H9 (cell line): ENCODE measurements at regions not wholly inside any gene's neighbourhood (a gene's known extent, or its start where the extent isn't known, plus 50 kb on each side); places are given as distances from the start of the nearest gene placed in this dataset.

Experiments used
- DNase-seq: peaks from one replicate; pipeline ENCODE4 v3.0.0-alpha.2; 2017
- H2AFZ ChIP-seq: one replicate; pipeline ENCODE4 v1.6.1; 2013; ENCODE audit warnings: mild to moderate bottlenecking, low read length, control low read depth, moderate library complexity
- H2AK5ac ChIP-seq: 2 replicates; pipeline ENCODE4 v1.6.1; 2013; ENCODE audit warnings: low read length, control low read depth, mixed read lengths; ENCODE audit not compliant: insufficient read length
- H2BK120ac ChIP-seq: one replicate; pipeline ENCODE4 v1.6.1; 2013; ENCODE audit warnings: low read depth, mild to moderate bottlenecking, low read length, control low read depth, inconsistent platforms; ENCODE audit not compliant: poor library complexity, severe bottlenecking
- H2BK12ac ChIP-seq: 2 replicates; pipeline ENCODE4 v1.6.1; 2013; ENCODE audit warnings: low read length, control low read depth, mixed read lengths, low read depth; ENCODE audit not compliant: insufficient read length
- H2BK15ac ChIP-seq: 2 replicates; pipeline ENCODE4 v1.6.1; 2013; ENCODE audit warnings: low read depth, low read length, control low read depth
- H2BK20ac ChIP-seq: one replicate; pipeline ENCODE4 v1.6.1; 2013; ENCODE audit warnings: low read depth, mild to moderate bottlenecking, low read length, control low read depth, inconsistent platforms; ENCODE audit not compliant: poor library complexity, severe bottlenecking
- H2BK5ac ChIP-seq: 2 replicates; pipeline ENCODE4 v1.6.1; 2013; ENCODE audit warnings: low read length, control low read depth, mixed read lengths; ENCODE audit not compliant: insufficient read length
- H3K14ac ChIP-seq: 2 replicates; pipeline ENCODE4 v1.6.1; 2013; ENCODE audit warnings: low read length, control low read depth; ENCODE audit not compliant: insufficient read depth
- H3K18ac ChIP-seq: 2 replicates; pipeline ENCODE4 v1.6.1; 2013; ENCODE audit warnings: low read depth, mild to moderate bottlenecking, mixed read lengths, low read length, control low read depth; ENCODE audit not compliant: insufficient read length
- H3K23ac ChIP-seq: 2 replicates; pipeline ENCODE4 v1.6.1; 2013; ENCODE audit warnings: low read length, control low read depth, mixed read lengths, low read depth; ENCODE audit not compliant: insufficient read length
- H3K23me2 ChIP-seq: 2 replicates; pipeline ENCODE4 v1.6.1; 2013; ENCODE audit warnings: low read depth, mild to moderate bottlenecking, mixed read lengths, low read length, control low read depth; ENCODE audit not compliant: insufficient read length, poor library complexity, severe bottlenecking
- H3K27ac ChIP-seq: 2 replicates; pipeline ENCODE4 v1.5.1; 2013; ENCODE audit warnings: low read length, control low read depth, mixed read lengths, low read depth; ENCODE audit not compliant: insufficient read length
- H3K27me3 ChIP-seq: 2 replicates; pipeline ENCODE4 v1.6.1; 2013; ENCODE audit warnings: low read length, control low read depth, inconsistent platforms; ENCODE audit not compliant: insufficient read depth
- H3K4ac ChIP-seq: 2 replicates; pipeline ENCODE4 v1.6.1; 2013; ENCODE audit warnings: low read depth, mild to moderate bottlenecking, control low read depth, inconsistent platforms, low read length, moderate library complexity
- H3K4me1 ChIP-seq: 2 replicates; pipeline ENCODE4 v1.6.1; 2013; ENCODE audit warnings: low read length, control low read depth, inconsistent platforms; ENCODE audit not compliant: insufficient read depth
- H3K4me2 ChIP-seq: 2 replicates; pipeline ENCODE4 v1.6.1; 2013; ENCODE audit warnings: low read length, control low read depth, mixed read lengths; ENCODE audit not compliant: insufficient read length, insufficient read depth
- H3K56ac ChIP-seq: 2 replicates; pipeline ENCODE4 v1.6.1; 2013; ENCODE audit warnings: low read depth, mild to moderate bottlenecking, mixed read lengths, low read length, control low read depth; ENCODE audit not compliant: insufficient read length
- H3K79me1 ChIP-seq: 2 replicates; pipeline ENCODE4 v1.6.1; 2013; ENCODE audit warnings: low read depth, mild to moderate bottlenecking, moderate library complexity, low read length, control low read depth, inconsistent platforms; ENCODE audit not compliant: insufficient read depth, poor library complexity, severe bottlenecking
- H3K79me2 ChIP-seq: 2 replicates; pipeline ENCODE4 v1.6.1; 2013; ENCODE audit warnings: low read length, control low read depth, inconsistent platforms; ENCODE audit not compliant: insufficient read depth
- H3K9ac ChIP-seq: 2 replicates; pipeline ENCODE4 v1.6.1; 2013; ENCODE audit warnings: low read length, control low read depth, mixed read lengths; ENCODE audit not compliant: insufficient read length; ENCODE audit errors: extremely low read depth
- H3K9me3 ChIP-seq: one replicate; pipeline ENCODE4 v1.6.1; 2013; ENCODE audit warnings: low read depth, low read length, inconsistent platforms; ENCODE audit not compliant: control insufficient read depth
- H3T11ph ChIP-seq: one replicate; pipeline ENCODE4 v1.6.1; 2013; ENCODE audit warnings: mild to moderate bottlenecking, low read length, control low read depth, inconsistent platforms
- H4K20me1 ChIP-seq: one replicate; pipeline ENCODE4 v1.6.1; 2013; ENCODE audit not compliant: control insufficient read depth, insufficient read length, insufficient read depth
- H4K5ac ChIP-seq: 2 replicates; pipeline ENCODE4 v1.6.1; 2013; ENCODE audit warnings: low read depth, mild to moderate bottlenecking, mixed read lengths, low read length, control low read depth; ENCODE audit not compliant: insufficient read length
- H4K8ac ChIP-seq: replicated peaks from 2 replicates; pipeline ENCODE4 v1.6.1; 2013; ENCODE audit warnings: low read length, control low read depth, mixed read lengths, low read depth; ENCODE audit not compliant: insufficient read length
- H4K91ac ChIP-seq: 2 replicates; pipeline ENCODE4 v1.6.1; 2013; ENCODE audit warnings: low read depth, mild to moderate bottlenecking, moderate library complexity, mixed read lengths, low read length, control low read depth; ENCODE audit not compliant: insufficient read length
- H3K27ac Mint-ChIP-seq, 3 experiments: 2 replicates in 2 of 3; 3 replicates in 1 of 3; pipeline ENCODE4 v1.8.0; 2020 to 2021; ENCODE audit warnings: mixed read lengths in 3 of 3, mild to moderate bottlenecking in 1 of 3, moderate library complexity in 1 of 3
- H3K27me3 Mint-ChIP-seq: 2 replicates; pipeline ENCODE4 v1.8.0; 2021; ENCODE audit warnings: low read depth, mild to moderate bottlenecking, moderate library complexity, mixed read lengths
- H3K36me3 Mint-ChIP-seq, 3 experiments: 2 replicates in 2 of 3; 3 replicates in 1 of 3; pipeline ENCODE4 v1.8.0; 2020 to 2021; ENCODE audit warnings: low read depth in 3 of 3, mixed read lengths in 3 of 3; ENCODE audit not compliant: insufficient read depth in 1 of 3
- H3K4me1 Mint-ChIP-seq, 2 experiments: 2 replicates each; pipeline ENCODE4 v1.8.0; 2020; ENCODE audit warnings: mixed read lengths in 2 of 2
- H3K4me3 Mint-ChIP-seq, 2 experiments: 2 replicates in 1 of 2; 3 replicates in 1 of 2; pipeline ENCODE4 v1.8.0; 2020 to 2021; ENCODE audit warnings: mild to moderate bottlenecking in 2 of 2, mixed read lengths in 2 of 2, moderate library complexity in 1 of 2
- H3K9me3 Mint-ChIP-seq, 2 experiments: 2 replicates in 1 of 2; 3 replicates in 1 of 2; pipeline ENCODE4 v1.8.0; 2020; ENCODE audit warnings: mild to moderate bottlenecking in 2 of 2, mixed read lengths in 2 of 2, moderate library complexity in 1 of 2
- CTCF ChIP-seq: fragments of 200-600 bp; sonication (generic); conservative IDR thresholded peaks from 3 replicates; pipeline ENCODE4 v1.8.0; 2021; ENCODE audit warnings: antibody characterized with exemption, mild to moderate bottlenecking
- WGBS: extraction: QIAGEN DNeasy Blood & Tissue Kit; methylation state at CpG from one replicate; pipeline ENCODE4 v1.1.7; 2013; ENCODE audit warnings: missing lambda C conversion rate, low lambda C conversion rate, mixed read lengths; ENCODE audit not compliant: insufficient read length; ENCODE audit errors: extremely low coverage; 5-methylcytosine and 5-hydroxymethylcytosine counted together

GRCh38 chr20:24406251-24406650 is 63.2 kb upstream of the SYNDIG1 start:
- Histone ChIP-seq H3K18ac (no peak overlapping the region), H3K4me1 (no peaks in the 10 kb centered on the region), H2BK120ac (no peak overlapping the region), H2BK20ac (no peak overlapping the region), H3K79me2 (no peaks in the 10 kb centered on the region), H2AFZ (no peak overlapping the region), H3K4ac (no peak overlapping the region), H3T11ph (no peak overlapping the region), H4K5ac (no peak overlapping the region), H3K23me2 (no peaks in the 10 kb centered on the region), H4K91ac (no peak overlapping the region), H3K9me3 (no peaks in the 10 kb centered on the region), H2BK5ac (no peak overlapping the region), H3K56ac (no peak overlapping the region), H4K20me1 (no peaks in the 10 kb centered on the region), H2AK5ac (no peak overlapping the region), H4K8ac (no peak overlapping the region), H2BK12ac (no peak overlapping the region), H3K9ac (no peak overlapping the region), H3K23ac (no peak overlapping the region), H3K27me3 (no peaks in the 10 kb centered on the region), H3K14ac (no peak overlapping the region), H3K27ac (no peak overlapping the region), H3K79me1 (no peaks in the 10 kb centered on the region), H2BK15ac (no peak overlapping the region), H3K4me2 (no peak overlapping the region)
- no peak for DNase-seq
- peaks cover 7% of the 10 kb centered on the region for H3K27me3 Mint-ChIP-seq
- no peak for TF ChIP-seq CTCF
- H3K9me3 Mint-ChIP-seq, result no peaks in the 10 kb centered on the region; a peak in 1 of 5 replicates
- H3K4me1 Mint-ChIP-seq, result peaks cover 0 to 5% of the 10 kb centered on the region in 2 experiments; a peak in 1 of 4 replicates
- H3K36me3 Mint-ChIP-seq, result peaks cover 0 to 1% (median 0%) of the 10 kb centered on the region in 3 experiments; a peak in 2 of 7 replicates
- H3K4me3 Mint-ChIP-seq, result no peak overlapping the region
- no peak overlapping the region for H3K27ac Mint-ChIP-seq
- WGBS, result no CpG with 5 or more reads among the region's 2 CpGs
